Erythroblast (primary cell): ENCODE measurements at regions not wholly inside any gene's neighbourhood (a gene's known extent, or its start where the extent isn't known, plus 50 kb on each side); places are given as distances from the start of the nearest gene placed in this dataset.

Source experiments
- GATA1 ChIP-seq: IDR thresholded peaks from 2 replicates; pipeline ENCODE4 v1.6.1; 2011; ENCODE audit warnings: low read depth, mild to moderate bottlenecking, control low read depth, low read length, moderate library complexity
- POLR2A ChIP-seq: IDR thresholded peaks from 2 replicates; pipeline ENCODE4 v1.6.1; 2011; ENCODE audit warnings: mild to moderate bottlenecking, low read length

GRCh38 chr1:213649373-213649772 is 338.4 kb upstream of the PROX1 start:
- TF ChIP-seq GATA1 = no peak
- TF ChIP-seq POLR2A = no peak
